ENCODE measurements at regions not wholly inside any gene's neighbourhood (a gene's known extent, or its start where the extent isn't known, plus 50 kb on each side); places are given as distances from the start of the nearest gene placed in this dataset.

DNA sequence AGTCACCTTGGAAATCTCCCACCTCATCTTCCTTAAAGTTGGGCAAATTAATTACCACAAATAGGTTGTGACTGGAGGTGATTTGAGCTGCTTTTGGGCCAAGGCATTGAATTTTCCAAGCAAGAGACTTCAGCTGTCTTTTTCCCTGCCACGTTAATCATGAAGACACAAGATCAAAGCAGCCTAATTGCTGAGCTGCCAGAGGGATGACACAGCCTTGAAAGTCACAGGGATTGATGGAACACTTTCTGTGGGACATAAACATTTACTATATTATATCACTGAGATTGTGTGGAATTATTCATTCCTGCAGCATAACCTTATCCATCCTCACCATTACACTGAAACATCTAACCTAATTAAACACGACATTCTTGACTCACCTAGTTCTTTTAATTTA, 172.2 kb downstream of the FAM170A start:
- TF ChIP-seq, protein P1, sequence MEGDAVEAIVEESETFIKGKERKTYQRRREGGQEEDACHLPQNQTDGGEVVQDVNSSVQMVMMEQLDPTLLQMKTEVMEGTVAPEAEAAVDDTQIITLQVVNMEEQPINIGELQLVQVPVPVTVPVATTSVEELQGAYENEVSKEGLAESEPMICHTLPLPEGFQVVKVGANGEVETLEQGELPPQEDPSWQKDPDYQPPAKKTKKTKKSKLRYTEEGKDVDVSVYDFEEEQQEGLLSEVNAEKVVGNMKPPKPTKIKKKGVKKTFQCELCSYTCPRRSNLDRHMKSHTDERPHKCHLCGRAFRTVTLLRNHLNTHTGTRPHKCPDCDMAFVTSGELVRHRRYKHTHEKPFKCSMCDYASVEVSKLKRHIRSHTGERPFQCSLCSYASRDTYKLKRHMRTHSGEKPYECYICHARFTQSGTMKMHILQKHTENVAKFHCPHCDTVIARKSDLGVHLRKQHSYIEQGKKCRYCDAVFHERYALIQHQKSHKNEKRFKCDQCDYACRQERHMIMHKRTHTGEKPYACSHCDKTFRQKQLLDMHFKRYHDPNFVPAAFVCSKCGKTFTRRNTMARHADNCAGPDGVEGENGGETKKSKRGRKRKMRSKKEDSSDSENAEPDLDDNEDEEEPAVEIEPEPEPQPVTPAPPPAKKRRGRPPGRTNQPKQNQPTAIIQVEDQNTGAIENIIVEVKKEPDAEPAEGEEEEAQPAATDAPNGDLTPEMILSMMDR (IDR thresholded peaks at IDR 0.05) = no peak
- TF ChIP-seq POLR2A (IDR thresholded peaks at IDR 0.05) = no peak
